ENCODE measurements at regions not wholly inside any gene's neighbourhood (a gene's known extent, or its start where the extent isn't known, plus 50 kb on each side); places are given as distances from the start of the nearest gene placed in this dataset.

DNA sequence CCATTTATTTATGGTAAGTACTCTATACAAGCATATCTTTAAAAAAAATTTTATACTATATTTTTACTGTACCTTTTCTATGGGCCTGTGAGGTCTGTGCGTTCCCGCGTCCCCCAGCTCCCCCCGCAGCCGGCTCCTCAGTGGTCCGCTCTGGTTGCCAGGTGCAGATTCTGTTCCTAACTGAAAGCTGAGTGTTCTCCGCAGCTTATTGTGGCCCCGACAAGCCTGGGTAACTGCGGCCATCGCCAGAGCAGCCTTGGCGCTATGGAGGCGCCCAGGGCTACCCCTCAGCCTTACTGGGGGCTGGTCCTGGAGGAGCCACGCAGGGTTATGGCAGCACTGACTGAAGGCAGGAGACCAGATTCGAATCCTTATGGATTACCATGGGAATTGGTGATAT lies 896.8 kb downstream of the PCDH17 start:
- no peak for DNase-seq

DNA sequence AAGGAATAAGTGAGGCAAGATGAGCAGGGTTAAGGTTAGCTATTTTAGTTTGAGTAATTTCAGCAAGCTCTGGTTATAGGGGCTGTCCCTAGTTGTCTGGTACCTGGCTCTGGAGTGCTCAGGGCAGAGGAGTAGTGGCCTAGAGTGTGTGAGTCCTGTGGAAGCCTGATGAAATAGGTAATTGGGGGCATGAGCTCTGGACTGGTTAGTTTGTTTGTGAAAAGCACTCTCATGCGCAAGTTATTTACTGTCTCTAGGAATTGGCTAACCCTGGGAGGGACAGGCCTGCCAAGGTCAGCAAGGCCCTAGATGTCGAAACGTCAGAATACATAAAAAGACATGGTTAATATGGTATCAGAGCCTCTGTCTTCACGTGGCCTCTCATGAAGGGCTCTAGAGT lies 900.1 kb downstream of the PCDH17 start:
- no peak for DNase-seq

DNA sequence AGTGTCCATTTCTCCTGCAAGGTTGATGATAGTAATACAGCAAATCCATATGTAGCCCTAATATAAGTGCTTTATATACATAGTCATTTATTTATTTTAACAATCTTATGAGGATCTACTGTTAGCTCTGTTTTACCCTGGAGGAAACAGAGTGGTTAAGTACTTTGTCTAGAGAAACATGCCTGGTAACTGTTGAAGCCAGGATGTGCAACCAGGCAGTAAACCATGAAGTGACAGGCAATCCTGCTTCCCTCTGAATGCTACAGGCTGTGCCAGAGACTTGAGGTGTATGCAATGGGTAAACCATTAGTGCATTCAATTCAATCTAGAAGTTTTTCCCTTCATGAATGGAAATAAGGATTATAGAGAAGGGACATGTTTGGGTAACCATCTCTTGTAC lies 911.0 kb downstream of the PCDH17 start:
- DNase-seq: no peak

DNA sequence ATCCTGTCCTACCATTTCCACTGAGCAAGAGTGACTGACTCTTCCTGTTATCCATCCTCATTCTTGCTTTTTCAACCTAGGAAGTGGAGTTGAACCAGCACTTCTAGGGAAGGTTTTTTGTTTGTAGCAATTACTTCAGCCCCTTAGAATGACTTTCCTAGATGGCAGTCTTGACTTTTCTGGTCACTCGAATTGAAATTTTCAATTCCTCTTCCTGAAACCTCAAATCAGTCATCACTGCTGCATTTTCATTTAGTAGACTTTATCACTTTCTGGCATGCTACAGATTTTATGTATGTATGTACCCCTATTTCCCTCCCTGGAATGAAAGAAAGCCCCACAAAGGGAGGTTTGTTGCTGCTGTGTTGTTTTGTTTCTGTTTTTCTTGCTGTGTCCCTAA lies 915.9 kb downstream of the PCDH17 start:
- no peak for DNase-seq

DNA sequence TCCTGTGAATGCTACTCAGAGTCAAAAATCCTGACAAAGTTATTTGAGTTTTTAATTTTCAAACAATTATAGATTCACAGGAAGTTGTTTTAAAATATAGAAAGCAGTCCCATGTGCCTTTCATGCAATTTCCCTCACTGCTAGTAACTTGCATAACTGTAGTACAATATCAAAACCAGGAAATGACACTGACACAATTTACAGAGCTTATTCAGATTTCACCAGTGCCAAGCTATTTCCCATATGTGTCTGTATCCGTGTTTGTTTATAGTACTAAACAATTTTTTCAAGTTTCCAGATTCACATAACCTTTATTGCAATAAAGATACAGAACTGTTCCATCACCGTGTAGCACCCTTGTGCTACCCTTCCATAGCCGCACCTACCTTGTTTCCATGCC lies 934.6 kb downstream of the PCDH17 start:
- peak; percentile 3 to 13 for DNase-seq

DNA sequence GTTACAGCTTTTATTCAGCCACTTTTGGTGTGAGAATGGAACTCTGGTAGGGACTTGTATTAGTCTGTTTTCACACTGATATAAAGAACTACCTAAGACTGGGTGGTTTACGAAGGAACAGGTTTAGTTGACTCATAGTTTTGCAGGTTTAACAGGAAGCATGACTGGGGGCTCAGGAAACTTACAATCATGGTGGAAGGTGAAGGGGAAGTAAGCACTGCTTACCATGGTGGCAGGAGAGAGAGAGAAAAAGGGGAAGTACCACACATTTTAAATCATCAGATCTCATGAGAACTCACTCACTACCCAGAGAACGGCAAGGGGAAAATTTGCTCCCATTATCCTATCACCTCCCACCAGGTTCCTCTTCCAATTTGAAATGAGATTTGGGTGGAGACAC lies 942.2 kb downstream of the PCDH17 start:
- peak; percentile 90 for DNase-seq

DNA sequence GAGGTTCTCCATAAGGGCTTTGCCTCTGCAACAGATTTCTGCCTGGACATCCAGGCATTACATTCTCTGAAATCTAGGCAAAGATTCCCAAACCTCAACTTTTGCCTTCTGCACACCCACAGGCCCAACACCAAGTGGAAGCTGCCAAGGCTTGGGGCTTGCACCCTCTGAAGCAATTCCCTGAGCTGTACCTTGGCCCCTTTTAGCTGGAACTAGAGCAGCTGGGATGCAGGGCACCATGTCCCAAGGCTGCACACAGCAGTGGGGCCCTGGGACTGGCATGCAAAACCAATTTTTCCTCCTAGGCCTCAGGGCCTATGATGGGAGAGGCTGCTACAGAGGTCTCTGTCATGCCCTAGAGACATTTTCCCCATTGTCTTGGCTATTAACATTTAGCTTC lies 943.2 kb downstream of the PCDH17 start:
- DNase-seq: no peak

DNA sequence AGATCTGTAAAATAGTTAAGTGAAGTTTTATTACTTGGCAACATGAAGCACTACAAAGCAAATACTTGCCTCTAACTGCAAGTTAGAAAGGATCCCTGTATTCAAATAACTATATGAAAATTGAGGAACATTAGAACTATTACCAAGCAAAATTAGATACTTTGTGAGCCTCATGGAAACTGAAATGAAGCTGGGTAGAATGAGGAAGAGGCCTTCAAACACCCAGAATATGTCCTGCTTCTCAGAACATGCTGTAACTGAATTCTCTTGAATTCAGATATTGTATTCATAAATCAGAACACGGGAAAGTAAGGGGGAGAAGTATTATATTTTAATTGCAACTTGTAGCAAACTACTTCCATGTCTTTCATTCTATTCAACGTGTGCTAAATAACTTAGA lies 947.9 kb downstream of the PCDH17 start:
- DNase-seq: no peak

DNA sequence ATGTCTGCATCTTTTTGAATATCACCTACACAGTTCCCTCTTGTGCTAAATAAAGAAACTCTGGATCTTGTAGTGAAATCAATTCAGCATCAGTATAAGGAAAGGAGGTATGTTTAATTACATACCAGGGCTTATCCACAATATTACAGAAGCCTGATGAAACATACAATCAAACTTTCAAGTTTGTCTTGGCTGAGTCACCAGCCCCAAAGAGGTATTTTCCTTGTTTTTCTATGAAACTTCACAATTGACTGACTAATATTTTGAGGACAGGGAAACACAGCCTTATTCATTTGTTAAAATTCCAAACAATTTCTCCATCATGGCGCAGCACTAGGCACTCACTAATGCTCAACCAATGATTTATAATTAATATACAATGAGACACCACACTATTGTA lies 952.4 kb downstream of the PCDH17 start:
- no peak for DNase-seq

DNA sequence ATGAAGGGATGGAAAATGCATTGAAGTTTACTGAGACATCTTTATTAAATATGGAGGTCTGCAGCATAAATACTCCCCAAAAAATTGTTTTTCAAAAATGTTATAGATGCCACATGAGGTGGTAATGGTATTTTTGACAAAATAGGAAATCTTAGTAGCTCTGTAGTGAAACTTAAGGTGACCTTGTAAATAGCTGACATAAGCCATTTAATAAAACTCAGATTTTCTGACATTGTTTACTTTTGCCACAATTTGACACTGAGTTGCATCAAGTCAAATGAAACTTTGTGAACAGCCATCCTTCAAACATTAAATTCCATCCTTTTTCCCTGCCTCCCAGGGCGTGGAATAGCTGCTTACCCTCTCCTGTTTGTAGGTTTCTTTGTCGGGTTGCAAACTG lies 953.1 kb downstream of the PCDH17 start:
- no peak for DNase-seq

DNA sequence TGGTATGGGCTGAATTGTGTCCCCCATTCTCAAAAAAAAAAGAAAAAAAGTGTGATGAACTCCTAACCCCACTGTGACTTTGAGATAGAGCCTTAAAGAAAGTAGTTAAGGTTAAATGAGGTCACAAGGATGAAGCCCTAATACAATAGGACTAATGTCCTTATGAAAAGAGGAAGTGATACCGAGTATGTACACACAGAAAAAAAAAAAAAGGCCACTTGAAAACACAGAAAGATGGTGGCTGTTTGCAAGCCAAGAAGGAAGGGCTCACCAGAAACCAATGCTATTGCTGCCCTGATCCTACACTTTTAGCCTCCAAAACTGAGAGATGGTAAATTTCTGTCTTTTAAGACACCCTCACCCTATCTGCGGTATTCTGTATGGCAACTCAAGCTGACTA lies 955.6 kb downstream of the PCDH17 start:
- peak; percentile 51 to 56 for DNase-seq

DNA sequence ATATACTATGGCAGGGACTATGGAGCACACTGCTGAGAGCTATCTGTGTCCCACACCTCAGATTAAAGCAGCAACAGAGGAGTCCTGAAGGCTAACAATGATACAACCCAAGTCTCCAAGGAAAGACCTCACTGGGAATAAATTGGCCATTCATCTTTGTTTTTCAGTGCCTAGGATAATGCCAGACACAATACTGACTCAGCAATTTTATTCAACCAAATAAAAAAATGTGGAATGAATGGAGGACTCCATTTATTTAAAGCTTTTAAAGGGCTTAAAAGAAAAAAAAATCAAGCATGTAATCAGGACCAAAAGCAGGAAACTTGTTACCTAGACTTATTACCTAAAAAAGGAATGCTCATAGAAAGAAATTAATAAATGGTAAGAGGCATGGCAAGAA lies 960.5 kb downstream of the PCDH17 start:
- no peak for DNase-seq

DNA sequence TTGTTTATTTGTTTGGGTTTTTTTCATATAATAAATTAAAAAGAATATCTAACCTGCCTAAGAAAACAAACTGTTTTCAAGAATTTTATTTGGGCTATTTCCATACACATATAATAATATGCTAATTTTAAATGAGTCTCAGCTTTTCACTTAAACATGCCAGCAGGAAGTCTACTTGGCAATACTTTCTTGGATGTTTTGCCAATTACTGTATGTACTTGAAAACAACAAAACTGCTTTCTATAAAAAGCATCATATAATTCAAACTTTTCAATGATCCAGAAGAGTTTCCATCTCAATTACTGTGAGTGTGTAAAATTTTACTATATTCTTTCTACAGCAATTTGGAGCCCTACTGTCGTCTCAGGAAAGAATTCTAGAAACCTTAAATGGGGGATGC lies 961.2 kb downstream of the PCDH17 start:
- no peak for DNase-seq

DNA sequence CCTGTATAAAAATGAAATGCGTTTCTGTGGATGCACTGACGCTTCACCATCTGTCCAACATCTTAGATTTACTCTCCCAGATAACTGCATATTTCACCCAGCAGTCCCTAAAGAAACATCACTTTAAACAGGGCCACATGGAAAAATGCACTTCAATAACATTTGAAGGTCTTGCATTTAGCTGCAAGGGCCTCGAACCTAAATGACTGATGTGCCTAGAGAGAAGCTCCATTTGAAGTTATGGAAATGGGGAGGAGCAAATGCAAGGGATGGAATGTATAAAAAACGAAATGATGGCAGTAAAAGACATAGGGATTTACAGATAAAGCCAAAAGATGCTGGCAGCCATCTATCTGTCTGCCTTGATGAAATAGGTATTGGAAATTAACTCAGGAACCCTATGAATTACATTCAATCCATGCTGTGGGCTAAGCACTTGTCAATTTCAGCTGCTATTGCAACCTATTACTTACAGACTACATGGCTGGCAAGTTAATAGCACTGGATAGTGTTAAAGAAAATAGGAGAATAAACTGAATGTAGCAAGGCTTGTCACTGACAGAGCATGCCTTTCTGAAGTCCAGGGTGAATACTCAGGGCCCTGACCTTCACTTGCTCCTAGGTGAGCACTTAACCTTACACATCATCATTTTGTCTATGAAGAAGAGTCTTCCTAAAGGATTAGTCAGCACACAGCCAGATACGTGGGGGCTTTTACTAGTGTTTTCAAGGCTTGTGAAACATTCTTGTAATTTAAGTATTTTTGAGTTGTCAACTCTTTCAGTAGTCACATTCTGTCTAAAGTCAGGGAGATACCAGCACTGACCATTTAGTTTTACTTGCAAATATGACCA lies 963.4 kb downstream of the PCDH17 start:
- DNase-seq: no peak

DNA sequence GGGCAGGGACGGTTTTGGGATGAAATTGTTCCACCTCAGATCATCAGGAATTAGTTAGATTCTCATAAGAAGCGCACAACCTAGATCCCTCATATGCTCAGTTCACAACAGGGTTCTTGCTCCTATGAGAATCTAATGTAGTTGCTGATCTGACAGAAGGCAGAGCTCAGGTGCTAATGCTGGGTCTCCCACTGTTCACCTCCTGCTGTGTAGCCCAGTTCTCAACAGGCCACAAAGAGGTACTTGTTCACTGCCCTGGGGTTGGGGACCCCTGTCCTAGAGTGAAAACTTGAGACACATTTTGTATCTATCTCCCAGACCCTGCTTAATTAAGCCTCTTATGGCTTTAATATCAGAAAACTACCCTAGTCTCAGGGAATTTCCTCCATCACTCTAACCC lies 966.0 kb downstream of the PCDH17 start:
- DNase-seq: no peak

DNA sequence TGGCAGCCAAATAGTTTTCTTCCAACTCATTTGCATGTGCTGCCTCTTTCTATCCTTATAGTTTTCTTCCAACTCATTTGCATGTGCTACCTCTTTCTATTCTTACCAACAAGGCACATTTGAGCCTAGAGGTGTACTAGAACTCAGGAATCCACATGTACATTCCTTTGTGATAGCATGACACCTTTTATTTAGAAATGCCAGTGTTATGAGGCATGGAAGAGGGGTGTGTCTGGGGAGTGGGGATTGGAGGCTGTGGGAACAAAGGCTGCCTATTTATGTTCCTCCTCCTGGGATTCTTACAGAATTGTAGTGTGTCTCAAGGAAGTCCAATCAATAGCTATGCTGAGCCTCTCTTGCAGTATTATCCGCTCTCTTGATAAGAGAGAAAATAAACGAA lies 966.7 kb downstream of the PCDH17 start:
- DNase-seq: no peak

DNA sequence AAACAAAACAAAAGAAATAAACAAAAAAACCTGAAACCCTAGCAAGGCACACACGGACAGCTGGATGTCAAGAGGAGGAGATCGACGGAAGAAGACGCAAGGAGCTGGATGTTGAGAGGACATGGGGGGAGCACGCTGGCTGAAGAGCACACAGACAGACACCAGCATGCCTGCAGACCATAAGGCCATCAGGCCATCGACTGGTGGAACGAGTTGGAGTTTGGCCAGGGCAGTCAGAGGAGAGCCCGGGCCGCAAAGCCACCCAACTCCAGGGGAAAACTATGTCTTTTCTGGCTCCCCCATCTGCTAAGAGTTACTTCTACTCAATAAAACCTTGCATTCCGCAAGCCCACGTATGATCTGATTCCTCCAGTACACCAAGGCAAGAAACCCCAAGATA lies 979.6 kb downstream of the PCDH17 start:
- DNase-seq: no peak

DNA sequence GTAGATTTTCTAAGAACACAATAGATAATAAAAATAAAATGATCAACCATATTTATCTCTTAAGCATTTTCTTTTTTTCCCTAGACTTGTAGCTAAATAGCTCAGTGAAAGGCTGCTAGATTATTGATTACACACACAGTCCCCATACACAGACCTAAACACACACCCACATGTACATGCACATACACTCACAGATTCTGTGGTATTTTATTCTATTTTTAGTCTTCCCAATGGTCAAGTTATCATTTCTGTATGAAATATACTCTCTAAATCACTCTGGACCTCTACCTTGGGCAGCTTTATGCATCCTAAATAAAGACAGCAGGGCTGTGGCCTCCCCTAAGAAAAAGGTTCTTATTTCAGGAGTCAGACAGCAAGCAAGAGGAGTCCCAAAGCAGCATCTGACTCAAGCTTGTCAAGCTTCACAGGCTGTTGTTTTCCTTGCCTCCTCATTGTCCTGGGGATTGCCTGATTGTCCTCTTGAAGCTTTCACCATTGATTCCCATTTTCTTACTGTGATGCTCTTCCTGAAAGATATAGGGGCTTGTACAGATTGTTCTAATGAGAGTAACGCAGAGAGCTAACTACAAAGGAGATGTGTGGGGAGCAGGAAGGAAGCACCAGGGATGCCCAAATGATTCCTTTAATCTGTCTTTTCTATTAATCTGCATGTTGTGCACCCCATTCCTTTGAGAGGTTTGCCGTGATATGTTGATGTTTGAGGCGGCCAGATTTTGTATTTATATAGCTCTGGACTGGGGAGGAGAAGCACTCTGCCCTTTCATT lies 986.5 kb downstream of the PCDH17 start:
- no peak for DNase-seq

DNA sequence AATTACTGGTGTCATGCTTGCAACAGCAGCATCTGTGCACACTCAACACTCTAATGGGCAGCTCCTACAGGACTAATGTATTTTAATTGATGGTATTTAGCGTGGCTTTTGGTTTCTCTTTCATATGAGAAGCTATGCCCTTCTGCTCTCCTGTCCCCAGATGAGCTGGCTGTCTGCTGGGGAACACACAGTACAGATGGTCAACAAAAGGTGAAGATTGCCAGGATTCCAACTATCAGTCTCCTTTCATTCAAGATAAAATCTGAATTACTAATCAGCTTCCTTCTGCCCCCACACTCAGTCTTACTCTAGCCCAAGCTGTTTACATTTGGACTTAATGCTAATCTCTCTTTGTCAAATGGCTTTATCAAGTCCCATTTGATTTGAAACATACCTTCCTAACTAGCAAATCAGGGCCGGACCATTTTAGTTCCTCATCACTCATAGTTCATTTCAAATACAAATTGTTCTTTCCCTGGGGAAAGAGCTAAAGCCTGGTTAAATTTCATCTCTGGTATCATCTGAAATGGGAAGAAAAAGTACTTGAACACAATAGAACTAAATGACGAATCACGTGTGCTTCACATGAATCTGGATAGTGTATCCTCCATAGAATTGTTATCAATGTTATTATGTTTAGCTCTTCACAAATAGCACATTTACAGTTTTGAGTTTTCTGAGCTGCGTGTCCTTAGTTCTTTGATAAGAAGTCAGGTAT lies 988.0 kb downstream of the PCDH17 start:
- DNase-seq: no peak

DNA sequence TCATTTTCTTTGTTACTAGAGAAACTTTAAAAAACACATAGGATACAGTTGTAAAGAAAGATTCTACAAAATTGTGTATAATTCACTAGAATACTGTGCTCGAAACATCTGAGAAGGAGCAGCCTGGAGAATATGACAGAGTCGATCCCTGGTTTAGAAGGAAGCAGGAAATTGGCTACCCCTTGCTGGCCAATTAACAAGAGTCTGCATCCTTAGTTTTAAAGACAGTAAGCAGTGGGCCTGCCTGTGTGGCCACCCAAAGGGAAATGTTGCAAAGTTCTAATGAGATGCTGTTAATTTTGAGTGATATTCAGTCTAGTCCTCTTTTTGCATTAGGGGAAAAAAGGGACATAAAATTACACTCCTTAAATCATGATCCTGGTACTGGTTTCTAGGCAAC lies 988.6 kb downstream of the PCDH17 start:
- DNase-seq: no peak

DNA sequence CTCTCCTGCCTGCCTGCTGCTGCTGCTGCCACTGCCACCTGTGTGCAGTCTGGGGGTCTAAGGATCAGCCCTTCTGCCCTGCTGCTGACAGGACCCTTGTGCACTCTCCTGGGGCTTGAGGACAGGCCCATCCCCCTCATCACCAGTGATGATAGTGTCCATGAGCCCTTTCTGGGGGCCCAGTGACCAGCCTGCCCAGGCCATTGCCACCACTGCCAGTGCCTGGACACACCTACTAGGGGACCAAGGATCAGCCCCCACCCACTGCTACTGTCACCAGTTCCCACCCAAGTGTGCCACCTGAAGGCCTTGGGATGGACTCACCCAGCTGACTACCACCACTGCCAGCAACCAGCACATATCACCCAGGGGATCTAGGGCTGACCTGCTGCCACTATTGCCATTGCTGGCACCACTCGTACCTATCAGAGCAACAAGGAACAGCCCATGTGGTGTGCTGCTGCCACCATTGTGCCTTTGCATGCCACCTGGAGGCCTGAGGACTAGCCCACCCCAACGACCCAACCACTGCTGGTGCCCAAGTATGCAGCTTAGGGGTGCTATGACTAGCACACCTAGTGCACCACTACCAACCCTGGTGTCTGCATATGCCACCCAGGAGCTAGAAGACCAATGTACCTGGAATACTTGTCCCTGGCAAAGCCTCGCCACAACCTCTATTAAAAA lies 994.3 kb downstream of the PCDH17 start:
- no peak for DNase-seq

DNA sequence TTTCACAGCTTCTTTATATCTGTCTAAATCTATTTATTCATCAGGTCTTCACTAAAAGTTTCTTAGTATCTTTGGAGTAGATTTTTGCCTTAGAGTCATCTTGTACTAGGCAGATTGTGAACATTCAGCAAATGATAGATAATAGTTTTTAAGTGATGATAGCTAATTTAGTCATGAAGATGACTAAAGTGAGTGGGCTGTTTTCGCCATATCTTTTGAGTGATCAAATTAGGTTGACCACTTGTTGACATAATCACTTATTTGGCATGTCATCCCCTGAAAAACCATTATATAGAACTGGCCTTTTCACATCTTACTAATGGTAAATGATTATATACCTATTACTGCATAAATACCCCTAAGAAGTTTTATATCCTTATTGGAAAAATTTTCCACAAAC lies 999.2 kb downstream of the PCDH17 start:
- no peak for DNase-seq

DNA sequence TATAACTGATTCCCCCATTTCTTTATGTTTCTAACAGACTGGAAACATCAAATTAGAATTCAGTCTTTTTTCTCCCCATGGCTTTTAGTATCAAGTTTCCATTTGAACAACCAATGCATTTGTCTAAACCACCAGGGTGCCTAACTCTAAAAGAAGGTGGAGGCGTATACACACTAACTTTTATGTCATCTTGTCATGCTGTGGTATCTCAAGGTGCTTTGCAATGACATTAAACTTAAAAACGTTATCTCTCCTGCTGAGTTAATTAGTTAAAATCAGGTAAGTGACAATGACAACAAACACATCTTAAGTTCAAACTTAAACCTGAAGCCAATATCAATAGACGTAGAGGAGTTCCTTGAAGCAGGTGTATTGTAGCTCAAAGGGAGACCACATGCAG lies 1001.7 kb downstream of the PCDH17 start:
- DNase-seq: no peak
